OCI-LY1 (cell line): ENCODE measurements at regions not wholly inside any gene's neighbourhood (a gene's known extent, or its start where the extent isn't known, plus 50 kb on each side); places are given as distances from the start of the nearest gene placed in this dataset.
"Not testable (repeated sequence)": the region's sequence is repeated elsewhere in the genome, so short reads cannot be mapped to it uniquely, and the experiment has no call there.

Experiments
- H2AFZ ChIP-seq: fragments of 200-600 bp; sonication (generic), shearing (Covaris generic); 2 replicates; pipeline ENCODE4 v1.6.0; 2014; ENCODE audit warnings: antibody characterized with exemption, mild to moderate bottlenecking, low read length
- H3F3A ChIP-seq: fragments of 200-600 bp; sonication (generic), shearing (Covaris generic); 2 replicates; pipeline ENCODE4 v1.6.0; 2014; ENCODE audit warnings: mild to moderate bottlenecking, antibody characterized with exemption, low read length, moderate library complexity; ENCODE audit not compliant: insufficient read depth
- H3K27ac ChIP-seq: fragments of 200-600 bp; sonication (generic); 2 replicates; pipeline ENCODE4 v1.5.1; 2014; ENCODE audit warnings: low read length, mixed run types, mild to moderate bottlenecking, low read depth; ENCODE audit not compliant: poor library complexity, severe bottlenecking
- H3K27me3 ChIP-seq: fragments of 200-600 bp; sonication (generic); 2 replicates; pipeline ENCODE4 v1.6.0; 2014; ENCODE audit warnings: antibody characterized with exemption, mild to moderate bottlenecking, low read length, moderate library complexity; ENCODE audit not compliant: insufficient read depth
- H3K36me3 ChIP-seq: fragments of 200-600 bp; sonication (generic); 2 replicates; pipeline ENCODE4 v1.6.1; 2014; ENCODE audit warnings: mild to moderate bottlenecking, antibody characterized with exemption, low read length, moderate library complexity, mixed read lengths; ENCODE audit not compliant: insufficient read depth
- H3K4me1 ChIP-seq: fragments of 200-600 bp; sonication (generic); 2 replicates; pipeline ENCODE4 v1.5.1; 2014; ENCODE audit warnings: mild to moderate bottlenecking, low read length, moderate library complexity; ENCODE audit not compliant: insufficient read depth, severe bottlenecking
- H3K4me2 ChIP-seq: fragments of 200-600 bp; sonication (generic), shearing (Covaris generic); 2 replicates; pipeline ENCODE4 v1.6.1; 2014; ENCODE audit warnings: low read length
- H3K4me3 ChIP-seq: fragments of 200-600 bp; sonication (generic); 2 replicates; pipeline ENCODE4 v1.5.1; 2014; ENCODE audit warnings: low read length, low read depth, mild to moderate bottlenecking, mixed read lengths; ENCODE audit not compliant: poor library complexity, severe bottlenecking
- H3K79me2 ChIP-seq: fragments of 200-600 bp; shearing (Covaris generic); 2 replicates; pipeline ENCODE4 v1.6.1; 2016; ENCODE audit warnings: mixed run types, low read length, mixed read lengths; ENCODE audit not compliant: insufficient read depth
- H3K9ac ChIP-seq: fragments of 200-600 bp; sonication (generic), shearing (Covaris generic); 2 replicates; pipeline ENCODE4 v1.6.1; 2014; ENCODE audit warnings: mild to moderate bottlenecking, low read length, mixed read lengths
- H3K9me2 ChIP-seq: fragments of 200-600 bp; sonication (generic), shearing (Covaris generic); 2 replicates; pipeline ENCODE4 v1.6.1; 2014; ENCODE audit warnings: low read depth, mild to moderate bottlenecking, low read length, mixed read lengths
- H3K9me3 ChIP-seq: fragments of 200-600 bp; shearing (Covaris generic); 2 replicates; pipeline ENCODE4 v1.6.1; 2014; ENCODE audit warnings: low read length, mixed read lengths
- H4K20me1 ChIP-seq: fragments of 200-600 bp; sonication (generic), shearing (Covaris generic); 2 replicates; pipeline ENCODE4 v1.6.0; 2016; ENCODE audit warnings: mild to moderate bottlenecking, low read length; ENCODE audit not compliant: insufficient read depth
- EZH2 ChIP-seq: fragments of 200-600 bp; sonication (generic), shearing (Covaris generic); IDR thresholded peaks from 2 replicates; pipeline ENCODE4 v1.8.0; 2017; ENCODE audit warnings: borderline replicate concordance, mixed run types, mild to moderate bottlenecking, antibody characterized with exemption, low read length, moderate library complexity, mixed read lengths
- TF ChIP-seq, protein P1 (sequence below): fragments of 200-600 bp; sonication (generic), shearing (Covaris generic); IDR thresholded peaks from 2 replicates; pipeline ENCODE4 v1.5.1; 2017; ENCODE audit warnings: mild to moderate bottlenecking, antibody characterized with exemption, low read length, moderate library complexity, mixed read lengths

DNA sequence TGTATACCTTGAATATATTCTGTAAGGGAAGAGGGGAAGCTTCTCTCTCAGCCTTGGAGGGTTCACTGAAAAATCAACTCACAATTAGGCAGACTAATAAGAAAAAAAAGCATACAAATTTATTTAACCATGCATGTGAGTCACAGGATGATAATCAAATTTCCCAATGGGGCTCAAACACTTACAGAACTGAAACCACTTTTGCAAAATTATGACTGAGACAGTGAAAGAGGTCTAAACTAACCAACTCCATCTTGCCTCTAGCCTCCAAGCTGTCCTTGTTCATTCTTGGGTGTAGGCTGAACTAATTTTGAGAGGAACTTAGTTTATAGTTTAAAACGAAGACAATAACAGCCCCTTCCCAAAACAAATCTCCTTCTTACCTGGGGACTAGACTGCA is 618.3 kb upstream of the AUTS2 start:
- no peak overlapping the region for H3K9ac ChIP-seq
- TF ChIP-seq, protein P1, sequence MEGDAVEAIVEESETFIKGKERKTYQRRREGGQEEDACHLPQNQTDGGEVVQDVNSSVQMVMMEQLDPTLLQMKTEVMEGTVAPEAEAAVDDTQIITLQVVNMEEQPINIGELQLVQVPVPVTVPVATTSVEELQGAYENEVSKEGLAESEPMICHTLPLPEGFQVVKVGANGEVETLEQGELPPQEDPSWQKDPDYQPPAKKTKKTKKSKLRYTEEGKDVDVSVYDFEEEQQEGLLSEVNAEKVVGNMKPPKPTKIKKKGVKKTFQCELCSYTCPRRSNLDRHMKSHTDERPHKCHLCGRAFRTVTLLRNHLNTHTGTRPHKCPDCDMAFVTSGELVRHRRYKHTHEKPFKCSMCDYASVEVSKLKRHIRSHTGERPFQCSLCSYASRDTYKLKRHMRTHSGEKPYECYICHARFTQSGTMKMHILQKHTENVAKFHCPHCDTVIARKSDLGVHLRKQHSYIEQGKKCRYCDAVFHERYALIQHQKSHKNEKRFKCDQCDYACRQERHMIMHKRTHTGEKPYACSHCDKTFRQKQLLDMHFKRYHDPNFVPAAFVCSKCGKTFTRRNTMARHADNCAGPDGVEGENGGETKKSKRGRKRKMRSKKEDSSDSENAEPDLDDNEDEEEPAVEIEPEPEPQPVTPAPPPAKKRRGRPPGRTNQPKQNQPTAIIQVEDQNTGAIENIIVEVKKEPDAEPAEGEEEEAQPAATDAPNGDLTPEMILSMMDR, result no peak
- no peak for TF ChIP-seq EZH2
- no peak overlapping the region for H3K27ac ChIP-seq
- no peak overlapping the region for H3K4me3 ChIP-seq
- H3K9me3 ChIP-seq, result peaks cover 5% of the 10 kb centered on the region; the same call in 1 of the 2 replicates
- H3K27me3 ChIP-seq, result no peaks in the 10 kb centered on the region; the same call in 1 of the 2 replicates
- no peaks in the 10 kb centered on the region for H3F3A ChIP-seq
- no peaks in the 10 kb centered on the region for H3K79me2 ChIP-seq
- H3K4me1 ChIP-seq, result no peaks in the 10 kb centered on the region
- no peak overlapping the region for H3K4me2 ChIP-seq
- no peaks in the 10 kb centered on the region for H3K36me3 ChIP-seq
- no peak overlapping the region for H2AFZ ChIP-seq
- H3K9me2 ChIP-seq, result no peaks in the 10 kb centered on the region
- H4K20me1 ChIP-seq, result no peaks in the 10 kb centered on the region

- not testable (repeated sequence) for H4K20me1 ChIP-seq, H3K4me1 ChIP-seq, H3K36me3 ChIP-seq, H3K4me2 ChIP-seq, H3K9me3 ChIP-seq, H3K4me3 ChIP-seq, H2AFZ ChIP-seq, H3K27ac ChIP-seq, H3K9ac ChIP-seq, H3K27me3 ChIP-seq, H3K9me2 ChIP-seq, H3F3A ChIP-seq, H3K79me2 ChIP-seq
These were observed 617.8 kb upstream of the AUTS2 start for GRCh38 chr7:68980432-68980831.

DNA sequence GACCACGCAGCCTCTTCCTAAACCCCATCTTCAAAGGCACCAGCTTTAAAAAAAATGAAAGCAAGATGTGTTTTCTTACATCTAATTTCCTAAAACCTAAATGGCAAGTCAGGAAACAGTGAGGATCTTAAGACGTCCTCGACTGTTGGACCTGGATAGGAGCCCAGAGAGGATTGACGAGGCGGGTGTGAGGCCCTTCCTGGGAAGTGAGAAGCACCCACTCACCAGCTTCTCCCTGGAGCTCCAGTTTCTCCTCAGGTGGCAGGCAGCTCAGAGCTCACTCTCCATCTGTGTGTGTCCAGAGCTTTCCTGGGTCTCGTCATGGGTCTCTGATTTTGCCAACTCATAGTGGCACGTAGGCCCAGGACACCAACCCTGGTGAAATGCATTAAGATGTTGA is 614.0 kb upstream of the AUTS2 start:
- H3K9me2 ChIP-seq, result no peaks in the 10 kb centered on the region
- no peak overlapping the region for H2AFZ ChIP-seq
- no peak overlapping the region for H3K4me2 ChIP-seq
- H3K79me2 ChIP-seq, result no peaks in the 10 kb centered on the region
- TF ChIP-seq, protein P1, result no peak
- no peak for TF ChIP-seq EZH2
- no peaks in the 10 kb centered on the region for H3K36me3 ChIP-seq
- no peaks in the 10 kb centered on the region for H4K20me1 ChIP-seq
- H3K27me3 ChIP-seq, result peaks cover 8% of the 10 kb centered on the region; the same call in 1 of the 2 replicates
- no peaks in the 10 kb centered on the region for H3K9me3 ChIP-seq
- no peaks in the 10 kb centered on the region for H3K4me1 ChIP-seq
- no peaks in the 10 kb centered on the region for H3F3A ChIP-seq
- no peak overlapping the region for H3K27ac ChIP-seq
- no peak overlapping the region for H3K4me3 ChIP-seq
- no peak overlapping the region for H3K9ac ChIP-seq

GRCh38 chr7:68994841-68995240 is 603.4 kb upstream of the AUTS2 start:
- Histone ChIP-seq H3K79me2 (no peaks in the 10 kb centered on the region), H3K27me3 (no peaks in the 10 kb centered on the region), H3K9me3 (no peaks in the 10 kb centered on the region), H4K20me1 (no peaks in the 10 kb centered on the region), H3K4me2 (no peak overlapping the region), H3K27ac (no peak overlapping the region), H3K9me2 (no peaks in the 10 kb centered on the region), H3F3A (no peaks in the 10 kb centered on the region), H3K9ac (no peak overlapping the region), H3K4me1 (no peaks in the 10 kb centered on the region), H2AFZ (no peak overlapping the region), H3K36me3 (no peaks in the 10 kb centered on the region), H3K4me3 (no peak overlapping the region)
- TF ChIP-seq EZH2, result no peak
- TF ChIP-seq, protein P1, result no peak
